ENCODE measurements at regions not wholly inside any gene's neighbourhood (a gene's known extent, or its start where the extent isn't known, plus 50 kb on each side); places are given as distances from the start of the nearest gene placed in this dataset.

DNA sequence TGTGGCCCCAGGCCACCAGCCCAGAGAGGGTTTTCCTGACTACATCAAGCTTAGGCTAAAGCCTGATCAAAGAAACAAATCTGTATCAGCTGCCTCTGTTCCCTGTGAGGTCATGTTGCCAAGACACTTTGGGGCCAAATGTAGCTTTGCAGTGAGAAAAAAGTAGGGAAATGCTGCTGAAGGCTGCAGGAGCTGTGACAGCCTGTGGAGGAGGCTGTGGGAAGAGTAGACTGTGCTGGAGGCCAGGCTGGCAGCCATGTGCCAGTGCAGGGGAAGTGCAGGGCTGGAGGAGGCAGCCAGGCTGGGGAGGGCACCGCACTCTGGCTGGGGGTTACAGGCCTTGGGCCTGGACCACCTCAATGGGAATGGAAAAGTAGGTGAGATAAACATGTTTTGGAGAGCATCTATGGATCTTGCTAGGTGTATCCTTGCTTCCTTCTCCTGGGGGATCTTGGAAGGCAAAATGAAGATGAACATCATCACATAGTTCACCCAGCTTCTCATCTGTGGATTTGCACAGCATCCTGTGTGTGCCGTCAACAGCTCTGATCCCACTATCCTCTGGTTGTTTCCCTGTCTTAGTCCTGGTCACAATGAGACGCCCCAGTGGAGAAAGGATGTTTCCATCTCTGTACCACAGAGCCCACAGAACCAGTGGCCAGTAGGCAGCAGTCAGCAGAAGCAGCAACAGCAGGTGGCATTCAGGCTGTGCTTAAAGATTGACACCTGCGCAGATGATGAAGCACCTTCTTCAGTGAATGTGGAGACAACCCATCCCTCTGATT is 103.8 kb upstream of the COPS8 start:
- Histone ChIP-seq H3K79me1 (ENCODE audit: low read depth, low read length) (no peaks in the 10 kb centered on the region), H2BK15ac (ENCODE audit: low read length) (no peak overlapping the region), H4K5ac (ENCODE audit: insufficient read length, low read depth, low read length) (no peak overlapping the region), H3K4ac (replicated peaks; ENCODE audit: insufficient read length, low read depth, low read length) (no peak overlapping the region), H2BK120ac (replicated peaks; ENCODE audit: low read depth, low read length) (no peak overlapping the region), H2BK12ac (ENCODE audit: low read depth, low read length) (no peak overlapping the region), H3K14ac (ENCODE audit: insufficient read length) (no peak overlapping the region), H3K23me2 (ENCODE audit: low read depth, low read length) (no peaks in the 10 kb centered on the region; the same call in 1 of the 2 replicates), H3K79me2 (ENCODE audit: control insufficient read depth in 1 of 2, insufficient read depth in 2 of 2, low read length in 2 of 2) (no peaks in the 10 kb centered on the region), H3K27ac (ENCODE audit: low read depth, low read length) (no peak overlapping the region), H3K56ac (replicated peaks; ENCODE audit: insufficient read length, low read depth, low read length) (no peak overlapping the region), H3K27me3 (replicated peaks in 1 of 4; ENCODE audit: control insufficient read depth in 3 of 4, extremely low read depth in 1 of 4, insufficient read depth in 3 of 4, low read length in 3 of 4) (no peaks in the 10 kb centered on the region), H3K4me2 (ENCODE audit: insufficient read depth in 1 of 2, low read depth in 2 of 2, low read length in 2 of 2) (no peak overlapping the region), H4K8ac (ENCODE audit: extremely low read depth, insufficient read depth, low read length) (no peak overlapping the region), H3K9ac (replicated peaks in 1 of 4; ENCODE audit: extremely low read depth in 1 of 4, low read depth in 3 of 4, low read length in 3 of 4) (no peak overlapping the region), H2BK5ac (ENCODE audit: low read depth, low read length) (no peak overlapping the region), H3K23ac (ENCODE audit: insufficient read length) (no peak overlapping the region), H2AK5ac (ENCODE audit: low read depth, low read length) (no peak overlapping the region), H2BK20ac (ENCODE audit: low read length) (no peak overlapping the region), H4K20me1 (replicated peaks in 1 of 2; ENCODE audit: control insufficient read depth in 1 of 2, insufficient read depth in 2 of 2, low read length in 2 of 2) (no peaks in the 10 kb centered on the region), H3K9me3 (ENCODE audit: insufficient read depth in 2 of 2, low read depth in 1 of 2, low read length in 1 of 2) (peaks cover 0 to 7% of the 10 kb centered on the region in 2 experiments; a peak in 1 of 4 replicates), H2AFZ (ENCODE audit: low read length) (no peak overlapping the region), H3K18ac (ENCODE audit: extremely low read depth, low read length) (no peak overlapping the region), H3K4me1 (replicated peaks in 1 of 4; ENCODE audit: control insufficient read depth in 3 of 4, insufficient read depth in 4 of 4, low read length in 3 of 4) (no peaks in the 10 kb centered on the region; a peak in 1 of 7 replicates), H3K36me3 (ENCODE audit: control insufficient read depth in 2 of 4, insufficient read depth in 4 of 4, low read length in 3 of 4) (no peaks in the 10 kb centered on the region), H3K4me3 (ENCODE audit: extremely low read depth in 1 of 4, insufficient read depth in 2 of 4, low read depth in 3 of 4, low read length in 4 of 4) (no peak overlapping the region), H4K91ac (replicated peaks; ENCODE audit: insufficient read length, low read length) (no peak overlapping the region)
- ChIA-PET POLR2A (ENCODE audit: partially characterized antibody) (no interaction called here), CTCF (ENCODE audit: partially characterized antibody) (interaction anchor here (1.0 kb wide), 1 partner anchor 10 kb away, joined by 3 read pairs; no protein-coding TSS in a partner anchor)
- DNase-seq (ENCODE audit: low read depth in 1 of 2, low spot score in 2 of 2) (no peak), FAIRE-seq (no peak)
- WGBS, 2 experiments (ENCODE audit: extremely low coverage in 1 of 2, insufficient coverage in 1 of 2, insufficient read length in 1 of 2, insufficient replicate concordance in 2 of 2, low coverage in 1 of 2, low lambda C conversion rate in 2 of 2, missing lambda C conversion rate in 1 of 2), result 92% methylated on average over 4 of the region's 4 CpGs; no CpG with 5 or more reads in 1 of the 2 experiments
- TF ChIP-seq CEBPB (IDR thresholded peaks at IDR 0.05; ENCODE audit: low read depth, low read length) (no peak), SP1 (IDR thresholded peaks at IDR 0.05; ENCODE audit: low read depth, low read length) (no peak), GTF2F1 (IDR thresholded peaks at IDR 0.05; ENCODE audit: borderline replicate concordance, low read depth, low read length) (no peak), NRF1 (IDR thresholded peaks at IDR 0.05; ENCODE audit: low read depth, low read length) (no peak), YY1 (IDR thresholded peaks at IDR 0.05; ENCODE audit: low read depth, low read length) (no peak)

All from H1 (cell line).